Skin of body (tissue), 1 donor: ENCODE measurements at regions not wholly inside any gene's neighbourhood (a gene's known extent, or its start where the extent isn't known, plus 50 kb on each side); places are given as distances from the start of the nearest gene placed in this dataset.
"Not testable (repeated sequence)": the region's sequence is repeated elsewhere in the genome, so short reads cannot be mapped to it uniquely, and the experiment has no call there.

Source experiments
- DNase-seq: peaks from one replicate; lab custom pipeline; 2025; lab: John Stamatoyannopoulos, UW

- DNase-seq = no peak
Measured at GRCh38 chr12:78331753-78332152, 501.1 kb downstream of the NAV3 start.

GRCh38 chr12:78338054-78338785, 507.5 kb downstream of the NAV3 start:
- DNase-seq = no peak

- DNase-seq = no peak
Measured at GRCh38 chr12:78340406-78340805, 509.7 kb downstream of the NAV3 start.

- DNase-seq = no peak
Measured at GRCh38 chr12:78343657-78344056, 513.0 kb downstream of the NAV3 start.

- no peak for DNase-seq
Measured at GRCh38 chr12:78359520-78359919, 505.1 kb upstream of the SYT1 start.

- no peak for DNase-seq
Measured at GRCh38 chr12:78361683-78362082, 502.9 kb upstream of the SYT1 start.

- no peak for DNase-seq
Measured at GRCh38 chr12:78371284-78371683, 493.3 kb upstream of the SYT1 start.

- DNase-seq = no peak
Measured at GRCh38 chr12:78375461-78375860, 489.1 kb upstream of the SYT1 start.

GRCh38 chr12:78376257-78376656, 488.3 kb upstream of the SYT1 start:
- DNase-seq = no peak

- DNase-seq = not testable (repeated sequence)
Measured at GRCh38 chr12:78379065-78379464, 485.5 kb upstream of the SYT1 start.

GRCh38 chr12:78383414-78383813, 481.2 kb upstream of the SYT1 start:
- no peak for DNase-seq

GRCh38 chr12:78384541-78384940, 480.0 kb upstream of the SYT1 start:
- no peak for DNase-seq

- DNase-seq = no peak
Measured at GRCh38 chr12:78385541-78385940, 479.0 kb upstream of the SYT1 start.

- no peak for DNase-seq
Measured at GRCh38 chr12:78386871-78387270, 477.7 kb upstream of the SYT1 start.

GRCh38 chr12:78387721-78388120, 476.9 kb upstream of the SYT1 start:
- no peak for DNase-seq

GRCh38 chr12:78388461-78388860, 476.1 kb upstream of the SYT1 start:
- DNase-seq = no peak

GRCh38 chr12:78390920-78391319, 473.7 kb upstream of the SYT1 start:
- DNase-seq = no peak

GRCh38 chr12:78392918-78393317, 471.7 kb upstream of the SYT1 start:
- DNase-seq = no peak

- DNase-seq = no peak
Measured at GRCh38 chr12:78395961-78396360, 468.6 kb upstream of the SYT1 start.

- DNase-seq = no peak
Measured at GRCh38 chr12:78396538-78396937, 468.0 kb upstream of the SYT1 start.

- no peak for DNase-seq
Measured at GRCh38 chr12:78398750-78399149, 465.8 kb upstream of the SYT1 start.

GRCh38 chr12:78402366-78403134, 462.0 kb upstream of the SYT1 start:
- DNase-seq = no peak

GRCh38 chr12:78403136-78403535, 461.4 kb upstream of the SYT1 start:
- no peak for DNase-seq
